NOMO-1 treated with DMSO at 0.1 percent for 48 hours (cell line): ENCODE measurements at regions not wholly inside any gene's neighbourhood (a gene's known extent, or its start where the extent isn't known, plus 50 kb on each side); places are given as distances from the start of the nearest gene placed in this dataset.
"Not testable (repeated sequence)": the region's sequence is repeated elsewhere in the genome, so short reads cannot be mapped to it uniquely, and the experiment has no call there.

ENCODE experiments used
- DNase-seq: peaks from one replicate; lab custom pipeline; 2025; ENCODE audit not compliant: unreplicated experiment; lab: John Stamatoyannopoulos, UW

DNA sequence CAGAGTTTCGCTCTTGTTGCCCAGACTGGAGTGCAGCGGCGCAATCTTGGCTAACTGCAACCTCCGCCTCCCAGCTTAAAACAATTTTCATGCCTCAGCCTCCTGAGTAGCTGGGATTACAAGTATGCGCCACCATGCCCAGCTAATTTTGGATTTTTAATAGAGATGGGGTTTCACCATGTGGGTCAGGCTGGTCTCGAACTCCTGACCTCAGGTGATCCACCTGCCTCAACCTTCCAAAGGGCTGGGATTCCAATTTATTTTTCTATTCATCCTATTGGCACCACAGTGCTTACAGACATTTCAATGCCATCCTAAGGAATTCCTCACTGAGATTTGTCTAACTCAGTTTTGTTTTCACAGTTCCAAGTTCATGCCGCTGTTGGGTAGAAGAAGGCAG lies 98.3 kb upstream of the EGLN3 start:
- DNase-seq, result not testable (repeated sequence)

DNA sequence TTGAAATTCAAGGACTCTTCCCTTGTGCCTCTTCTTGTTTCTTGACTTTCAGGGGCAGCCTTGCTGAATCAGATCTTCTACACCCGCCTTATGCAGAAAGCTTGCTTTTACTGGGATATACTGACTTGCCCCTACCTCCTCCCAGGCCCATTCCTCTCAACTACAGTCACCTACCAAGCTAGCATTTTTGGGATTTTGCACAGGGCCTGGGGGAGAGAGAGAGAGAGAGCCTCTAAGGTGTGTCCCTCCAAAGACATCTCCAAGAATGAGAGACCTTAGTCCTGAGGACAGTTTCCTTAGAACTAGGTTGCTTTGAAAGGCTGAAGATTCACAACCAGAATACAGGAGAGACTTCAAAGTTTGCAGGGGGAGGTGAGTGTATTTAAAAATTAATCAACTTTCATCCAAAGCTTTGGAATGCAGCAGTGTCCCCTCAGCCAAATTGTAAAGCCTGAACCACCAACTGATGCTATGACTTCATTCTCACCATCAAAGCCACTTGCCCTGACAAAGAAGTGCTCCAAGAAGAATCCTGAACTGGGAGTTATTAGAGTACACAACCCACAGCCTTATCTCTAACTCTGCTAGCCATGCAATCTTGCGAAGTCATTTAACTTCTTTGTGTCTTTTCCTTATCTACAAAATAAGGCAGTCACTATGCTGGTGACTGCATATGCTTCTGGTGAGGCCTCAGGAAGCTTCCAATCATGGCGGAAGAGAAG lies 96.1 kb upstream of the EGLN3 start:
- no peak for DNase-seq

DNA sequence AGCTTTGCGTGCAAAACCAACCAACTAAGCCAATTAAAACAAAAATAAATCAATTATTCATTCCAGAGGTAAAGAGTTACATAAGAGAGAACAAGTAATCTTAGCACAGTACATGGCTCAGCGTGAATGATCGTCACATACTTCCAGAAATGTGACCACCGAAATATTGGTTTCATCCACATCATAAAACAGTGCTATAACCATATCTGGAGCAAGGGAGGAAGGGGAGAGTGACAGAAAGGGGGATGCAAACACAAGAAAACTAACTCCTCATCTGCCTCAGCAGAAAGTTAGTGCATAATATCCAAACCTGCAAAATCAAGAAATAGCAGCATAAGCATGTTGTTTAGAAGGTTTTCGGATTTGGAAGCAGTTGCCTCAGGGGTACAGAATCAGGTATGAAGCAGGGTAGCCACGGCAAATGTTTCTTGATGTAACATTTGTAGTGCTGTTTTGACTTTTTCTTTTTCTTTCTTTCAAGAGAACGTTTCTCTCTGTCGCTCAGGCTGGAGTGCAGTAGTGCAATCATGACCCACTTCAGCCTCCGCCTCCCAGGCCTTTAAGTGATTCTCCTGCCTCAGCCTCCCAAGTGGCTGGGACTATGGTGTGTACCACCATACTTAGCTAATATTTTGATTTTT lies 93.9 kb upstream of the EGLN3 start:
- DNase-seq, result no peak

DNA sequence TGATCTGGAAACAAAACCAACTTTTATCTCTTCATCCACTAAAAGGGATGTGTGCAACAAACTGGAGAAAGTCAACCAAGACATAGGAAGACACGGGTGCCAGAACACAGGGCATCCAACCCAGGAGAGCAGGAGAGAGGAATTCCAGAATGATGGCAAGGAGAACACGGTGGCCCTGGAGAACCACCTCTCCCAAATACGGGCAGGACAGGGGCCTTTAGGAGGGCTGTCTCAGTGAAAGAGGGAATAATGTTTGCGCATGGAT lies 93.4 kb upstream of the EGLN3 start:
- DNase-seq, result no peak

- no peak for DNase-seq
Measured at GRCh38 chr14:34043627-34044372, 92.9 kb upstream of the EGLN3 start.

- no peak for DNase-seq
Measured at GRCh38 chr14:34041220-34041619, 90.3 kb upstream of the EGLN3 start.

GRCh38 chr14:34040766-34041165 lies 89.9 kb upstream of the EGLN3 start:
- no peak for DNase-seq

DNA sequence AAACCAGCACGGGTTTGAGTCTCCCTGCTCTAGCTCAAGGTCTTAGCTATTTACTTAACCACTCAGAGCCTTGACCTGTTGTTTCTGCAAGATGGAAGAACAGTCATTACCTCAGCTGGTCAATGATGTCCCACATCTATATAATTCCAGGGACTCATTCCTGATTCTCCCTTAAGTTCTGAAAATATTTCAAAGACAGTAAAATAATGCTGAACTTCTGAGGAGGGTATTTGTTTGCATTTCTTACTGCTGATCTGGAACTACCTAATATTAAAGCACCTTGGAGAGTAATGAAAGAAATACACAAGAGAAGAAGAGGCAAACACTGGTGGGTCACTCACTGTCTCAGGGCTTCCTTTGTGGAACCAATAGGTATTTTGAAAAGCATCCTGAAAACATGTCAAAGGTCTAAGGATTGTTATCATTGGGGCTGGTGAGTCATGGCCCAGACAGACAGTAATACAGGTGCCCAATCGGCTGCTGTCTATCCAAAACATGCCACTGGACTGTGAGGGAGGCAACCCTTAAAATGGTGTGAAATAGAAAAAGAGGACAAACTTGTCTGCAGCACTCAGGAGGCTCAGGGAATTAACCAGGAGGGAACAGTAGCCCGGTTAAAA lies 88.7 kb upstream of the EGLN3 start:
- DNase-seq, result no peak

- no peak for DNase-seq
Measured at GRCh38 chr14:34038358-34039057, 87.6 kb upstream of the EGLN3 start.

- peak; percentile 58 for DNase-seq
Measured at GRCh38 chr14:34036319-34036766, 85.5 kb upstream of the EGLN3 start.

GRCh38 chr14:34035934-34036250 lies 85.0 kb upstream of the EGLN3 start:
- no peak for DNase-seq

- DNase-seq, result no peak
Measured at GRCh38 chr14:34035177-34035933, 84.5 kb upstream of the EGLN3 start.

DNA sequence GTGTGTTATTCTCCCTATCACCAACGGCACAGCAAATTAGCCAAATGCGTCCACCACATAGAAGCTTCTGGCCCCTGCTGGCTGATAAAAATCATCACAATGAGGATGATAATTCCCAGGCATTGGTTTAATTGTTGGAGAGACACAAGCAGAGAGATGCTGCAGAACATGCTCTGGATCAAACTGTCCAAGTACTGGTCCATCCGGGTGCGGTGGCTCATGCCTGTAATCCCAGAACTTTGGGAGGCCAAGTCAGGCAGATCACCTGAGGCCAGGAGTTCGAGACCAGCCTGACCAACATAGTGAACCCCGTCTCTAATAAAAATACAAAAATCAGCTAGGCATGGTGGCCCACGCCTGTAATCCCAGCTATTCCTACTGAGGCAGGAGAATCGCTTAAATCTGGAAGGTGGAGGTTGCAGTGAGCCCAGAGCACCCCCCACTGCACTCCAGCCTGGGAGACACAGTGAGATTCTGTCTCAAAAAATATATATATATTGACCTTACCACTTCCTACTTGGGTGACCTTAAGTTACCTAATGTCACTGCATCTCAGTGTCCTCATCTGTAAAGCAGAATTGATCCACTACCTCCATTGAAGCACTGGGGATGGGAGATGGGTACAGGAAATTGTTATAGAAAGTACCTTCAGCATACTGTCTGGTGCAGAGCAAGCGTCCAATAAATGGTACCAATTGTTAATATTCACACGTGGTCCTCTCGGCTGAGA lies 83.7 kb upstream of the EGLN3 start:
- no peak for DNase-seq

GRCh38 chr14:34032720-34033119 lies 81.8 kb upstream of the EGLN3 start:
- no peak for DNase-seq

DNA sequence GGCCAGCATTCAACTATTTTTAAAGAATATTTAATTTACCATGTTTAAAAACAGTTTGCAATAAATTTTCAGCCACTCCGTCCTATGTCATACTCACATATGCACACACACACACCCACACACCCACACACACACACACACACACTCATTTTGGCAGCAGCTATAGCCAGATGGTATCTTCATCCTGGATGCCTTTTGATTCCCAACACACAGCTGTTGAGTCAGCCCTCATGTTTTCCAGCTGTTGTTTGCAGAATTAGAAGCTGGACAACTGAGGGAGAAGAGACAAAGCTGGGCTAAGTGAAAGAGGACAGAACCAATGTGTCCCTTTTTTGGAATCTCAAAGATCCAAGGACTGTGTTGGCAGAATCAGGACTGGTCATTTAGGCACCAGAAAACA lies 80.0 kb upstream of the EGLN3 start:
- DNase-seq, result no peak

DNA sequence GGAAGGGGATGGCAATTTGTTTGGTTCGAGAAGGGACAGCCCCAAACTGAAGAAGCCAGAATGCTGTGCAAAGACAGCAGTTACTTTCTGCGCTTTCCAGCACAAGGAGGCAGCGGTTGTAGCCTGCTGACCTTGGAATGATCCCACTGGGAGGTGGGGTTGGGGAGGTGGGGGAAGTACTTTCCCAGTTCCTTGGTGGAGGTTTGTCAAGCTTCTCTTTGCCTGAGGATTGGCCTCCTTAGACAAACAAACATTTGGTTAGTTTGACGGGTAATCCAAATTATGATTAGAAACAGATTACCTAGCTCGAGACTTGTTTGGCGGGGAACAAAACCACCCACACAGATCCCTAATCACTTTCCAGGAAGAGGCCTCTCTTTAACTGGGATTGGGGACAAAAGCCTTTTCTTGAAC lies 79.1 kb upstream of the EGLN3 start:
- no peak for DNase-seq

GRCh38 chr14:34027990-34028495 lies 77.2 kb upstream of the EGLN3 start:
- no peak for DNase-seq

DNA sequence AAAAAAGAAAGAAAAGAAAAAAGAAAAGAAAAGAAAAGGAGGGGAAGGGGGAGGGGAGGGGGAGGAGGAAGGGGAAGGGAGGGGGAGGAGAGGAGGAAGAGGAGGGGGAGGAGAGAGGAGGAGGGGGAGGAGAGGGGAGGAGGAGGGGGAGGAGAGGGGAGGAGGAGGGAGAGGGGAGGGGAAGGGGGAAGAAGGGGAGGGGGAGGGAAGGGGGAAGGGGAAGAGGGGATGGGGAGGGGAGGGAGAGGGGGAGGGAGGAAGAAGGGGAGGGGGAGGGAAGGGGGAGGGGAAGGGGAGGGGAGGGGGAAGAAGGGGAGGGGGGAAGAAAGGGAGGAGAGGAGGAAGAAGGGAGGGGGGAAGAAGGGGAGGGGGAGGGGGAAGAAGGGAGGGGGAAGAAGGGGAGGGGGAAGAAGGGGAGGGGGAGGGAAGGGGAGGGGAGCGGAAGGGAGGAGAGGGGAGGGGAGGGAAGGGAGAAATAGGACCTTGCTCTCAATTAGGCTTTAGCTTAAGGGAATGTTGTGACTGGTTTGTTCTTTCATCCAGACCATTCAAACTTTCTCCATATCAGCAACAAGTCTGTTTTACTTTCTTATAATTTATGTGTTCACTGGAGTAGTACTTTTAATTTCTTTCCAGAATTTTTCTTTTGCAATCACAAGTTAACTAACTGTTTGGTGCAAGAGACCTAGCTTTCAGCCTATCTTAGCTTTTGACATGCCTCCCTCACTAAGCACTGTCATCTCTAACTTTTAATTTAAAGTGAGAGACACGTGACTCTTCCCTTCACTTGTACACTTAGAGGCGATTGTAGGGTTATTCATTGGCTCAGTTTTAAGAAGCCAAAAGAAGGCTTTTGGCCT lies 76.5 kb upstream of the EGLN3 start:
- DNase-seq, result no peak
